Choroid plexus epithelial cell (primary cell): ENCODE measurements at regions not wholly inside any gene's neighbourhood (a gene's known extent, or its start where the extent isn't known, plus 50 kb on each side); places are given as distances from the start of the nearest gene placed in this dataset.
A peak's percentile ranks its signal among the peaks of the same experiment; 100 is the strongest.

Source experiments
- DNase-seq: peaks from one replicate; pipeline ENCODE4 v3.0.0-alpha.2; 2010; ENCODE audit warnings: low read depth
- H3K4me3 ChIP-seq: 2 replicates; pipeline ENCODE4 v1.5.1; 2011; ENCODE audit warnings: low read depth, mild to moderate bottlenecking, control low read depth, low read length, moderate library complexity
- CTCF ChIP-seq: conservative IDR thresholded peaks from 2 replicates; pipeline ENCODE4 v1.5.1; 2011; ENCODE audit warnings: low read depth, mild to moderate bottlenecking, control low read depth, inconsistent platforms, low read length, moderate library complexity

GRCh38 chr13:87533776-87534175, 137.4 kb upstream of the SLITRK5 start:
- H3K4me3 ChIP-seq = no peak overlapping the region
- no peak for TF ChIP-seq CTCF
- DNase-seq = no peak

- DNase-seq = no peak
- no peak for TF ChIP-seq CTCF
- H3K4me3 ChIP-seq = no peak overlapping the region
These were observed 135.3 kb upstream of the SLITRK5 start for GRCh38 chr13:87535911-87536310.

GRCh38 chr13:87536499-87536898, 134.7 kb upstream of the SLITRK5 start:
- peak; percentile 0 for DNase-seq
- no peak for TF ChIP-seq CTCF
- H3K4me3 ChIP-seq = no peak overlapping the region

- no peak for DNase-seq
- no peak for TF ChIP-seq CTCF
- no peak overlapping the region for H3K4me3 ChIP-seq
These were observed 134.3 kb upstream of the SLITRK5 start for GRCh38 chr13:87536899-87537298.

- no peak for TF ChIP-seq CTCF
- no peak overlapping the region for H3K4me3 ChIP-seq
- no peak for DNase-seq
These were observed 133.2 kb upstream of the SLITRK5 start for GRCh38 chr13:87537951-87538350.

GRCh38 chr13:87538366-87539052, 132.7 kb upstream of the SLITRK5 start:
- DNase-seq = no peak
- no peak overlapping the region for H3K4me3 ChIP-seq
- no peak for TF ChIP-seq CTCF

GRCh38 chr13:87553142-87553541, 118.0 kb upstream of the SLITRK5 start:
- DNase-seq = no peak
- no peak for TF ChIP-seq CTCF
- no peak overlapping the region for H3K4me3 ChIP-seq
